HuH-7 (cell line): ENCODE measurements at regions not wholly inside any gene's neighbourhood (a gene's known extent, or its start where the extent isn't known, plus 50 kb on each side); places are given as distances from the start of the nearest gene placed in this dataset.
"Not testable (repeated sequence)": the region's sequence is repeated elsewhere in the genome, so short reads cannot be mapped to it uniquely, and the experiment has no call there.

Source experiments
- DNase-seq: peaks from one replicate; pipeline ENCODE4 v3.0.0; 2011; ENCODE audit warnings: low spot score

- DNase-seq, result no peak
These were observed 371.2 kb downstream of the SH2D1A start for GRCh38 chrX:124717537-124717936.

DNA sequence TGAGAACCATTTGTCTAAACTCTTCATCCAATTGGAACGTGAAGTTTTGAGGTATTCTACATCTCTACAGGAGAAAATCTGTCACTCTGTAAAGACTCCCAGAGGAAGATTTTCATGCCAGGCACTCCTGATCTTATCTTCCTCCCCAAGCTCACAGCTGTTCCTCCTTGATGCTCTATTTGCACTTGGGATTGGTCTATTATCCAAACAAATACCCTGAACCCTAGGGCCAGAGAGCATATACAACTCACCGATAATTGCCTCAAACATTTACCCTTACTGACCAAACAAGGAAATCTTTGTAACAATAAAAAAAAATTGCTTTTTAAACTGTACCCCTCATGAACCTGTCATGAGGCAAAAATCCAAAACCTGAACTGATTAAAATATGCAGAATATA, 372.7 kb downstream of the SH2D1A start:
- DNase-seq, result peak; percentile 0

DNA sequence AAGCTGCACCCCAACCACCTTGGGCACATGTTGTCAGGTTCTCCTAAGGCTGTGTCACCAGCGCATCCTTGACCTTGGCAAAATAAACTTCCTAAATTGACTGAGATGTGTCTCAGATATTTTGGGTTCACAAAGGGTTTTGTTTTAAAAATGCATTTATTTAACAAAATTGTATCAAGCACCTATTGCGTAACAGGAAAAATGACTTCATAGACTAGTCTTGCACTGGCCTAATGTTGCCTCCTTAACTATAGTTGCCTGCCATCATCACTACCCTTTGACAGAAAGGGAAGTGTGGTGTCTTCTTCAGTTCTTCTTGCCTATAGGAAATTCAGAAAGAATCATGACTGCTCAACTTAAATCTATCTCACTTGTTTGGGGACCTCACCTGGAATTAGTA, 374.2 kb downstream of the SH2D1A start:
- DNase-seq, result no peak

DNA sequence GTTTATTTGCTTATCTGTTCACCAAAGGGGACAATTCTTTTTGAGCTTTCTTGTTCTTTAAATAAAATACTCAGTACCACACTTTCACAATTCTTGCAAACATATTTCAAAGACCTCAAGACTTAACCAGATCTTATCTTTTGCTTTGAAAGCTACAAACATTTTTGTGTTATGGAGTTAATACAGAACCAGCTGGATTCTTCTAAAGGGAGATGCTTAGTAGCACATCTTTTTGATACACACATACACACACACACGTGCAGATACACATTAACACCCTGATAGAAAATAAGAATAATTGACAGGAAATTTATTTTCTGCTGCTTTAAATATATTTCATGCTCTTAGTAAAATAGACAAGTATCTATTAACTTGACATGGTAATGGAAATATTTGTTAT, 379.1 kb downstream of the SH2D1A start:
- DNase-seq, result no peak

DNA sequence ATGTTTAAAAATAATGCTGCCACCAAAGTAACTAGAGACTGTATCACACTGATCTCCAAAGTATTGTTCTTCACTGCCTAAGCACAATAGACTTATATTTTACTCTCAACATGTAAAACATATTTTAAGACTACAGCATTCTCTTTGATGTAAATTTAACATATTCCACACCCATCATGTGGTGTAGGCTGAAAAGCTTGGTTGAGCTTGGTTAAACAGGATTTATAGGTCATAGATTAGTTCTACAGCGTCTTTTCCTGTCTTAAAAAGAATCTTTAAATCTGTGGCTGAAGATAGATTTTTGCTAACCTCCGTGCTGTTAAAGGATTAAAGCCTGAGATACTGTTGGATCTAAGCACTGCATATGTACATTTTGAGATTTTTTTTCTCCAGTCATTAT, 379.9 kb downstream of the SH2D1A start:
- no peak for DNase-seq

DNA sequence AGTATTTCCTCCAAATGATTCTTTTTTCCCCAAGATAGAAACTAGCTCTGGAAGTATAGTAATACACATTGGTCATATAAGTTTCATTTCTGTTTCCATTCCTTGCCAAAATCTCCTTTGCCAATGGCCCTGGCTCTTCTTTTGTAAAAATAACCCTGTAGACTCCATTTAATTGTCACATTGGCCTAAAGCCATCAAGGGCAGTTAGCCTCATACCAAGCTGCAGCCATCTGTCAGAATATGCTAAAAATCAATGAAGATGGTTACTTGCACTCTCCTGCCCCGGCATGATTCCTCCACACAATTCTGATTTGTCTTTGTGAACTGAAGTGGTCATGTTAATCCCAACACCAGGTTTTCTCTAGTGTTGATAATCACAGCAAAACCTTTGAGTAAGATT, 380.5 kb downstream of the SH2D1A start:
- DNase-seq, result no peak

DNA sequence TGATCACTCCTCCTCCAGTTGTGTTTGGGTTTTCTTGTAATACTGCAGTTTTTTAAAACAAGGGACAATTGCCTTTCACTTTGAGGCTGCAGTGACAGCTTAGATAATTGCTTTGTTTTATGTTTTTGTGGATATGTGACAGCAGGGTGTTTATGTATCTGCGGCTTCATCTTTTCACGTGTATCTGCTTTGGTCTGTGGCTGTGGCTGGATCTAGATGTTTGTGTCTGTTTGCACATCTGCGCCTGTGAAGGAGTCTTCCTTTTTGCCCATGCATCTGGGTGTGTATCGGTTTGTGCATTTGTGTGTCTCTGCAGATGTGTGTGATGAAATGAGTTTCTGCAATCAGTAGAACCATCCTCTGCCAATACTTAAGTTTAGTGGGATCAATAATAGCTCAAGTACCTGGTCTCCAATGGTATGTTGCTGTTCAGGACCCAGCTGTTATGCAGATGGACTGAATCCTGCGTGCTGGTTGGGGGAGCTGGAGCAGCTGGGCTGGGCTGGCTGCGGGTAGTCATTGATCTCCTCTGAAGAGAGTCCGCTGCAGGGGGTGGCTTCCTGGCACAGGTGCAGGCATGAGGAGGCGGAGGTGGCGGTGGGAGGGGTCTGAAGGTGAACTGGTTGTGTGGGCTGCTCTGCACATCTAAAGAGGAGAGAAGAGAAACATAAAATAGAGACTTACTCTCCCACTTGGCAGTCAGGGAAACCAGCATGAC, 390.3 kb downstream of the SH2D1A start:
- DNase-seq, result no peak

GRCh38 chrX:124737771-124738170, 391.4 kb downstream of the SH2D1A start:
- no peak for DNase-seq

DNA sequence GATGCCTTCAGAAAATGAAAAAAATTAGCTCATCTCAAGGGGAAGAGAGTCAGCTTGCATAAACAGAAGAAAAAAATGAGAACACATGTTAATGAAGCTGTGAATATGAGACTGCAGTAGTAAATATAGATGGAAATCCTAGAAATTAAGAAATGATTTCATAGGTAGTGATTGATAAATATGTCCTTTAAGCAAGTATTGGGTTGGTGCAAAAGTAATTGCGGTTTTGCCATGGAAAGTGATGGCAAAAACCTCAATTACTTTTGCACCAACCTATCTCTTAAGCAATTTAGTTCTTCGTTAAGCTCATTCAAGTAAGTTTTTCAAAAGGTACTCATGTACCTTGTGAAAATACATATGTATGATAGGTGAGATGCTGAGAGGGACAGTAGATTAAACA, 400.9 kb downstream of the SH2D1A start:
- no peak for DNase-seq

DNA sequence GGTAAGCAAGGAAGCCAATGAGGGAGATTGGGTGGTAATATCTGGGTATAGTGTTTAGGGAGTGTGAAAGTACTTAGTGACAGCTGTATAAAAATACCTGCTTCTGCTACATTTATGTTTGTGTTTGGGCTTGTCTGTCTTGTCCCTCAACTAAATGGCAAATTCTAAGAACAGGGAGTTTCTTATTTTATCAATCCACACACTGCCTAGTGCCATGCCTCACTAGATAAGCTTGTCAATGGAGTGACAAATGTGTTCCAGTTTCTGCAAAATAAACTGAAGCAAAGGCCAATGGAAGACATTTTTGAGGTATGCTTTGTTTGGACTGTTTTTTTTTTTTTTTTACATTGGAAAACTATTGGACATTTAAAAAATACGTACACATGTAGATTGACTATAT, 418.0 kb downstream of the SH2D1A start:
- DNase-seq, result no peak

DNA sequence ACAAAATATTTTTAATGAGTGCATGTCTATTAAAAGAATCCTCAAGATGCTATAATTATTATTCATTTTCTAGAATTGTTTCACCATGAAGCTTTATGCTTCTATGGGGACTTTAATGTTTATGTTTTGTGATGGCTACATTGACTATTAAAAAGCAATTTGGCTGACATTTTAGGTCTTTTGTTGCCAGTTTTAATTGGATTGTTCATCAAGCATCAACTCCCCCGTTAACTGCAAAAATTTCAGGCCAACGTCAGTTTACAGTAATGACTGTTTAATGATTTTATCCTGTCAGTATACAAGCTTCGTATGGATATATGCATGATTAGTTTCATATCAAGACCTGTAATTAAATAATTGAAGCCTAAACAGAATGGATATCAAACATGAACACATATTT, 422.8 kb downstream of the SH2D1A start:
- DNase-seq, result no peak

GRCh38 chrX:124771292-124771691, 424.9 kb downstream of the SH2D1A start:
- no peak for DNase-seq

GRCh38 chrX:124788253-124788652, 441.9 kb downstream of the SH2D1A start:
- DNase-seq, result not testable (repeated sequence)

- DNase-seq, result not testable (repeated sequence)
These were observed 443.5 kb downstream of the SH2D1A start for GRCh38 chrX:124789874-124790273.

- no peak for DNase-seq
These were observed 445.2 kb downstream of the SH2D1A start for GRCh38 chrX:124791492-124792095.

DNA sequence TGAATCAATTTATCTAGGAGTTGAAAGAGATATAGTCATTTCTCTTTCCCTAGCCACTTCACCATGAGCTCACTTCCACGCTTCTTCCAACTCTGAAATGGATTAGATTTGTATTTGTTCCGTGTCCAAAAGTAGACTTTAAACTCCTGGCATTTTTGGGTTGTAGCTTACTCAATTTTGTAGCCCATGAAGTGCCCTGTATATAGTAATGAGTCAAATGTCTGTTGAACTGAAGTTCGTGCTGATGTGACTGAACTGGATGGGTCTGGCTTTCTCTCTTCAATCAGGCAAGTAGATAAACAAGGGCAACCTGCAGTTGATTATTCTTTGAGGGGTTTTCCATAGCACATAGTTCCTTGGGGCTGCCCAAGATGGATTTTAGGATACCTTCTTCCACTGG, 450.6 kb downstream of the SH2D1A start:
- no peak for DNase-seq

GRCh38 chrX:124804962-124805361, 458.6 kb downstream of the SH2D1A start:
- no peak for DNase-seq

DNA sequence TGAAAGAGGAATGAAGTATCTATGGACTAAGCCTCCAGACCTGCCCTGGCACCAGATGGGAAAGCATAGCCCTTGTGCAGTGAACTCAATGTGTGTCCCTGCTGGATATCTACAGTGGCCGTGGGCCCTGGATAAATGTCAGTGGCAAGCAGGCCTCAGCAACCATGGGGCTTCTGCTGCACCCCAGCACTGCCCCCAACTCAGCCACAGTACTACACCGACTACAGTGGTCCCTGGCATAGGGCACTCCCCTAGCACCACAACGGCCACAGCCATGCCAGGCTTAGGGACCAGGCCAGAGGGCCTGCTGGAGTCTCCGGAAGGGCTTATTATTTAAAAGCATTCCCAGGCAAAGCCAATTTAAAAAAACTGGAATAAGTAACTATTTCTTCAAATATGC, 459.1 kb downstream of the SH2D1A start:
- DNase-seq, result no peak

DNA sequence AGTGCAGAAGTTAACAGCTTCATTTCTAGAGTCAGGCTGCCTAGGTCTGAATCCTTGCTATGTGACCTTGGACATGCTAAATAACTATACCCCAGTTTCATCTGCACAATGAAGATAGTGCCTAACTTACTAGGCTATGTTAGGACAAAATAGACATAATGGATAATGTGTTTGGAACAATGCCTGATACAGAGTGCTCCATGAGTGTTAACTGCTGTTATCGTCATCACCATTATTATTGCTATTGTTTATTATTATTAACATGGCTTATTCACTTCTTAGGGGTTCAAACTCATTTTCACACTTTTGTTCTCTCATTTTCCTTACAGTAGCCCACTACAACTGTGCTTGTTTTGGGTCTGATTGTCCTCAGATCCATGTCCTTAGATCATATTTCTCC, 467.7 kb downstream of the SH2D1A start:
- no peak for DNase-seq

GRCh38 chrX:124818033-124818432, 471.7 kb downstream of the SH2D1A start:
- DNase-seq, result no peak

- no peak for DNase-seq
These were observed 472.4 kb downstream of the SH2D1A start for GRCh38 chrX:124818764-124819163.

GRCh38 chrX:124820738-124821137, 474.4 kb downstream of the SH2D1A start:
- DNase-seq, result no peak

DNA sequence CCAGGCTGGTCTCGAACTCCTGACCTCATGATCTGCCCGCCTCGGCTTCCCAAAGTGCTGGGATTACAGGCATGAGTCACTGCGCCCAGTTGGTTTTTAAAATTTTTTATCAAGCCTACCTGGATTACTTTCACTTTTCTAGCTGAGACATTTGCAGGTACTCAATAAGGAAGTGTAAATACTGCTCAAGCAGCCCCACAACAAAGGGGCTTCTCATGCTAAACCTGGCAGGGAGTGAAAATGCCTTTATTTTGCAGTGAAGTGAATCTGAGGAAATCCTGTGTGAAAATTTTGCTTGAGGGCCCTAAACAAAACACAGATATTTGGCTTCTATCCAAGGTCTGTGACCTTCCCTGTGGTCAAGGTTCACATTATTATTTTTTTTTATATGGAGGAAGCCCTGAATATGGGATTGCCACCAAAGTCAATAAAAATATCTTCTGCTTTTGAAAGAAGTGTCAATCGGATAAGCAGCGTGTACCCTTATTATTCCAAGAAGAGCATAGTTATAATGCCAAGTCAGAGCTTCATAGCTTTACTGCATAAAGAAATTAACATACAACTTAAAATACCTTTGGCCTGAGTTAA, 481.0 kb downstream of the SH2D1A start:
- DNase-seq, result no peak

DNA sequence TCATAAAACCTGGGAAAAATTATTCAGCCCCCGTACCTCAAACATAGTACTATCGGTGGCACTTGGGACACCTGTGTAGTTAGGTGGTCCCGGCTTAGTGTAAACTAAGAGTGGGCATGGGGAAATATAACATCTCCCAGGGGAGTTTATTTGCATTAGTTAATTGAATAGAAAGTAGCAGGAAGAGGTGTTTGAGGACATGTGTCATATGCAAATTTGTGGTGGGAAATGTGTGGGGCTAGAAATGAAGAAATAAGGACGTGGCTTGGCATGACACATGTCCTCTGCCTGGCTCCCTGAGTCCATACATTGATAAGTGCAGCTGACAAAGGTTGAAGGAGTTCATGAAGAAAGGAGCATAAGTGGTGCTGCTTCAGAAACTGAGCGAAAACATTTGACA, 483.6 kb downstream of the SH2D1A start:
- no peak for DNase-seq
